T1000 (cell line): ENCODE measurements at regions not wholly inside any gene's neighbourhood (a gene's known extent, or its start where the extent isn't known, plus 50 kb on each side); places are given as distances from the start of the nearest gene placed in this dataset.

Source experiments
- DNase-seq: peaks from one replicate; lab custom pipeline; 2025; ENCODE audit warnings: mixed read lengths; lab: John Stamatoyannopoulos, UW

DNA sequence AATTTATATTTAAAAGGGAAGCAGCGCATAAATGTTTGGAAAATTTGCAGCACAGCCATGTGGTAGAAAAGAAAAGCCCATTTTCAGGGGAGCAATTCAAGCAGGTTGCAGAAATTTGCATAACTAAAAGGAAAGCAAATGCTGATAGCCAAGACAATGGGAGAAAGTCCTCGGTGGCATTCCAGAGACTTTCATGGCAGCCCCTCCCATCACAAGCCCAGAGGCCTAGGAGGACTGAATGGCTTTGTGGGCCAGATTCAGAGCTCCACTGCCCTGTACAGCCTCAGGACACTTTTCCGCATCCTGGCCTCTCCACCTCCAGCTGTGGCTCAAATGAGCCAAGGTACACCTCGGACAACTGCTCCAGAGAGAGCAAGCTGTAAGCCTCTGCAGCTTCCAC lies 462.9 kb downstream of the CDK5RAP2 start:
- no peak for DNase-seq

DNA sequence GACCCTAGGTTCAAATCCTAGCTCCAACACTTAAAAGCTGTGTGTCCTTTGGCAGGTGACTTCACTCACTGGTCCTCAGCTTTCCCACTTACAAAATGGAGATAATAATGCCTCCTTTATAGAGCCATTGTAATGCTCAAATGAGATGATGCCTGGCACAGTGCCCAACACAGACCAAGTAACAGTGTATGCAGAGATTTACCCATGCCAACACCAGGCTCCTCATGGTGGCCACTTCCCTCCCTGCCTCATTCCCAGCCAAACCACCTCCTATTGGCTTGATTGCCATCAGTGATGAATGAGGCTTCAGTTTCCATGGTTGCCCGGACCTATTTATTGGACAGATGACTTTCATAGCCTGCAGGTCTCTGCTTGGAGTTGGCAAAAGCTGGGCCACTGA lies 469.4 kb downstream of the CDK5RAP2 start:
- DNase-seq, result no peak

DNA sequence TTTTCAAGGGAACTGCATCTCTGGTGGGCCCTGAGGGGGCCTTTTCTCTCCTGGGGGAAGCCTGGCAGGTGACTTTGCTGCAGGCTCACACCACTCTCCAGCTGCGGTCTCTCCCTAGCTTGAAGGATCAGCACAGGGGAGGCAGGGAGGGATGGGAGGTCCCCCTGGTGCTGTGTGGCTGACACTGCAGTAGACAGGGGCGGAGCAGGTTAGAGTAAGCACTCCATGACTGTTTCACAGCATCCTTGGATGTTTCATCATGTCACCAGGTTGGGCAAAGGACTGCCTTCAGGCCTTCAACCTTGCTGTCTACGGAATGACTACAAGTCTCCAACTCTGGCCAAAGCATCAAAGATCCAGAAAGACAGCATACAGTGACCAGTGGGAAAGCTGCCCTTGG lies 470.7 kb downstream of the CDK5RAP2 start:
- no peak for DNase-seq

DNA sequence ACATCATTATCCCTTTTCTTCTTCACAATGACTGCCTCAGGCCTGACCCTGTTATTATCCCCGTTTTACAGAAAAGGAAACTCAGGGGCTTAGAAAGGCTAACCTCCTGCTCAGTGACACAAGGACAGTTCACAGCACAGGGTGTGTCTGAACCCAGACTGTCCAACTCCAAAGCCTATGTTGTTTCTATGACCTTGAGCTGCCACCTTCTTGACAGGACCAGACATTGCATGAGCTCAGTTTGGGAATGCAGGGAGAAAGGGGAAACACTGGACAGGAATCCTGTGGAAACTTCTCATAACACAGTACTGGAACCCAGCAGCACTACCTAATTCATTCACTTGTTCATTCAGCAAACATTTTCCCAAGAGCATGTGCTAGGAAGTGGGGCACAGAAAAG lies 472.8 kb downstream of the CDK5RAP2 start:
- DNase-seq, result no peak

DNA sequence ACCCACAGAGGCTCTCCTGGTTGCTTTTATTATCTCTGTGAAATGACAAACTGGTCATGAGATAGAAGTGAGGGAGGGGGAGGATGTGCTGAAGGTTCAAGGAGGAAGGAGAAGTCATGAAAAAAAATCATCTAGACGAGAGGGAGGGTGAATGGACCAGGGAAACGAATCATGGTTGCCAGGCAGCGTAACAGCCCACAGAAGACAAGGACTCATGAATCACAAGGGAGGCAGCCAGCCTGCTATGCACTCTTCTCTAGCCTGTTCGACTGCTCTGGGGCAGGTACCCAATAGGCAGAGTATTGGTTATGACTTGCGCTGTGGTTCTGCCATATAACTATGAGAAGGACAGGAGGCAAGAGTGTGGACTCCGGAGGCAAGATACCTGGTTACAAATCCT lies 475.2 kb downstream of the CDK5RAP2 start:
- DNase-seq, result no peak

DNA sequence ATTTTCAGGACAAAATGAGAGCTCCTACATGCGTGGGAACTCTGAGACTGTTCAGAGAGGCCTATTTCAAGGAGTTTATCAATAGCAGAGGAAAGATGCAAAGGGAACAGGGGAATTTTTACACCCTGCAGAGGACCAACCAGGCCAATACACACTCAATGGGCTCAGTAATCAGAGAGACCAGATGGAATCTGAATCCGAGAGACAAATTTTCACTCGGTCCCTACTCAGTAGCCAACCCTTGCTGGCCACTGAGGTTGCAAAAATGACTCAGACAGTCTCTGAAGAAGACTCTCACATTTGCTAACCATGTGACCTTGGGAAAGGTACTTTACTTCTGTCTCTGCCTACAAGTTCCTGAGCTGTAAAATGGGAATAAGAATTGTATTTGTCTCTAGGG lies 479.4 kb downstream of the CDK5RAP2 start:
- no peak for DNase-seq

DNA sequence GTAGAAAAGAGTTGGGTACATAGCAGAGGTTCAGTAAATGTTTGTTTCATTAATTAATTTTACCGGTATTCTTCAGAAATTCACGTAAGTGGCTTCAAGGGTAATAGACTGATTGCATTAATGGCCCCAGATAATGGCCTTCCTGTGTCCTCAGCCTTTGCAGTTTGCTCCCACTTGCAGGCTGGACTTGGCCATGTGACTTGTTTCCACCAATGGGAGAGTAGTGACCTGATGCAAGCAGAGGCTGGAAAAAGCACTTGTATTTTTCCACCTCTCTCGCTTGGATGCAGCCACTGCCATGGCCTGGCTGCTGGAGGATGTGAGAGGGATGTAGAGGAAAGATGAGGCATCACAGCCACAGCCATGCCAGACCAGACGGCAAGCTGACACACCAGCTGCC lies 480.9 kb downstream of the CDK5RAP2 start:
- no peak for DNase-seq

DNA sequence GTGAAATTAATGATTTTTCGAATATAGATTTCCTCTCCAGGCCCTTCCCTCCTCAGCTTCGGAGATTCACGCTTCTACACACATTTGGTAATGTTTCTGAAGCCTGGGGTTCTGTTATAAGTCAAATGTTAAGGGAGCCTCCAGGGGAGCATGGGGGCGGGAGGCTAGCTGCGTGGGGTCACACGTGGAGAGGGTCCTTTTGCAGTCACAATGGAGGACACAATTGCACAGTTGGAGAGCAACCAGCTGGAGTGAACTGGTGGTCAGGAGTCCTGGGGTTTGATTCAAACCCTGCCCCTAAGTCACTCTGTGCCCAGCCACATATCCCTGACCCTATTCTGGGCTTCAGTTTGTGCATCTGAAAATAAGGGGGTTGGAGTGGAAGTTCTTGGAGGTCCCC lies 481.4 kb downstream of the CDK5RAP2 start:
- no peak for DNase-seq

DNA sequence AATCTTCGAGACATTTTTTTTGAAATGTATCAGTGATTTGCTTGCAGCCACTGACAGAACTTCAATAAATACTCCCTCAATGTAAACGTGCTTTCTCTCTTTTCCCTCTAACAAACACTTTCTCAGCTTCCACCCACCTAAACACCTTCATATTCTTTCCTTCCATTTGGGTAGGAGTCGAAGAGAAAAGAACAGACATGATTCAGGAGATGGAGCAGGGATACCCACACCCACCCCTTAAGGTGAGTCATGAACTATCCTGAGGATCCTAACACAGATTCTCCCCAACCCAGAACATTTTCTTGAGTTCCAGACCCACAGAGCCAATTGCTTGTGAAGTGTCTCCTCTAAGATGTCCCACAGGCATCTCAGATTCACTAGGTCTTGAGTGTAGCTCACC lies 488.8 kb downstream of the CDK5RAP2 start:
- DNase-seq, result no peak

DNA sequence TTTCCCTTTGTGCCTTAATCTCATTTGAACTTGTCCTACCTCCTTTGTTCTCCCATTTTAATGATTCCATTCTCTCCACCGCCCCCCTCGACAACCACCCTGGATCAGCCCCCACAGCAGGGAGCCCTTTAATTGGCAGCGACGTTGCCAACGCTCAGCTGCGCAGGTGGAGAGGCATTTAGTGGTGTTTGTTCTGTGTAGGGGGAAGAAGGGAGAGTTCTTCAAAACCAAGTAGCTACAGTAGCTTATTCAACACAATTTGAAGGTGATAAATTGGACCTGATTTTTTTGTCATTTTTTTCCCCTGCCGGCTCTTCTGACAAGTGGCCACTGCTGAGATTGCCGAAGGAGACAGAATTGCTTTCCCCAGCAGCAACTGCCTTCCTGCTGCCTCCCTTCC lies 499.1 kb downstream of the CDK5RAP2 start:
- no peak for DNase-seq

DNA sequence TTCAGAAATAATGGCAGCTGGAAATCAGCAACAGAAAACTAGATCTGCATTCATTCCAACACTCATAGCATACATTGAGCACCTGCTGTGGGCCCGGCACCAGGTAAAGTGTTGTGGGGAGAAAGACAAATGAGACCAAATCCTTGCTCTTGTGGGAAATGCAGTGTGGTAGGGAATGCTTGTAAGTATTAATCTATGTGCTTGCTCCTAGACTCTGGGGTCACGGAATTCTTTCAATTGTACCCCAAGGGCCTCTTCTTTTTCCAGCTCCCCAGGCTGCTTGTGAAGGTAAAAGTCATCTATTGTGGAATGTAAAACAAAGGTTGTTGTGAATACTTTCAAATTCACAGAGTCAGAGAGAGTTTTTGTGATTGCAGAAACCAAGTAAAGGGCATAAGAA lies 501.9 kb downstream of the CDK5RAP2 start:
- no peak for DNase-seq

DNA sequence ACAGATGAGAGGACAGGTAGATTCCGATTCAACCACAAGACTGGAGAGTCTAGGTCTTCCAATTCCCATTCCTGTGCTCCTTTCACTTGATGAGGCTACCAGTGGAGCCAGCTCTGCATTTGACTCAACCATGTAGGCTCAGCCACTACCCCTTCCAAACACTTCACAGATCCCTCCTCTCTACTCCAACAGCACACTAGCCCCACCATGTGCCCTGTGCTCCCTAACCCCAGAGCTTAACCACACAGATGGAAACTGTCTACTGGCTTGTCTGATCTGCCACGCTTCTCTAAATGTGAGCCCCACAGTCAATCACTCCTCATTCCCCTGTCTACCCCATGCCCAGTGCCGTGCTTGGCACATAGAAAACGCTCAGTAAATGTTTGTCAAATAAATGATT lies 508.2 kb downstream of the CDK5RAP2 start:
- DNase-seq, result no peak

DNA sequence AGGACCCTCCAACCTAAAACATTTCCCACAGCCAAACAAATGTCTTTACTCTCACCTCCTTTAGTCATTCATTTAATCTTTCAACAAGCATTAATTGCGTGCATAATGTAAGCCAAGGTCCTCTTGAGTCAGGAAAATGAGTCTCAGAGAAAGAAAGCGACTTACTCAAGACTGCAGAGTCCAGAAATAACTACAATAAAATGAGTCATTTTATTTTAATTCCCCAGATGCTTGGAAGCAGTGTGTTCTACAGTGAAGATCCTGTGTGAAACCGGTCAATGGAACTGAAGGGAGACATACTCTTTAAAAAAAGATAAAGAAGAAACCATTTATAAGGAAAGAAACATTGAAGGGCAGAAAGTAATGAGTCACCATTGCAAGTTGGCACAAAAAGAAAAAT lies 513.7 kb downstream of the CDK5RAP2 start:
- no peak for DNase-seq

DNA sequence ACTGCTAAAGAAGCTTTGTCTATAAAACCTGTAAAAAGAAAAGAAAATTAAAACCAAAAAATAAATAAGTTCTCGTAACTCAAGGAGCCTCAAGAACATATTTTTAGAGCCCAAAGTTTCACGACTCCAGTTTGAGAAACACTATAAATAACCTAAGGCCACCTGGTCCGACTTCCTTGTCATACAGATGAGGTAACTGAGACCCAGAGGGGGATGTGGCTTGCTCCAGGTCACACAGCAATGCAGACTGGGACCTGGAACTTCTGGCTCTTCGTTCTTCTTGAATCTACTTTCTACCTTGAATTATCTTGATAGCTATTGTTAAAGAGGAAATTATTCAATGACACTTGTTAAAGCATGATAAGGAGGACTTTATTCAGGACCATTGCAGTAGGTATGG lies 514.8 kb downstream of the CDK5RAP2 start:
- DNase-seq, result no peak

DNA sequence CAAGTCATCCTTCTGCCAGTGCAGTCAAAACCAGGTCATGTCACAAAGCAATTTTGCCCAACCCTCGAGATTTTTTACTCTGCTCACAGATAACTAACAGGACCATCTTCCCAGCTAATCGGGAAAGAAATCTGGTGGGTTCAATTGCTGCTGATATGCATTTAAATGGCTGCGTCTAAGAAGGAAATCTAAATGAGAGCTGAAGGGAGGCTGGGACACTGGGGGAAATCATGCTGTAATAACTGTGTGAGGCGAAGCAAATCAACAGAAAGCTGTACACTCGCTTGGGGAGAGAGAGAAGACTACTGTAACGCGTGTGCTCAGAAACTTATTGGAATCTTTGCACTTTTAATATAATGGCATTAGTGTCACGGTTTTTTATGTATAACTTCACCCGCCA lies 535.0 kb downstream of the CDK5RAP2 start:
- DNase-seq, result no peak

DNA sequence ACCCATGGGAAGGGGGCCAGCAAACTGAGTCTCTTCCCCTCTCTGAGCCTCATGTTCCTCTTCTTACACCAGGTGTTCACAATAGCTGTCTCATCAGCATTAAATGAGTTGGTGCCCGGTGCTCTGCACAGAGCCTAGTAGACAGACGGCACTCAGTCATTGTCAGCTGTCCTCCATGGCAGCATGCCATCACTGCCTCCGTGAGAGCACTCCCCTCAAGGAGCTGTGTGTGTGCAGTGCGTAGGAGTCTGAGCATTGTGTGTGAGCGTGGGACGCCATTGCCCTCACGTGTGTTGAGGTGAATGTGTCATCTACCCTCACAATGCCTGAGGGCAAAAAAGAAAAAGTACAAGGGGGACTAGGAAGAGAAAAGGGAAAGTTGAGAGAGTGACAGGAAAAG lies 536.5 kb downstream of the CDK5RAP2 start:
- no peak for DNase-seq

DNA sequence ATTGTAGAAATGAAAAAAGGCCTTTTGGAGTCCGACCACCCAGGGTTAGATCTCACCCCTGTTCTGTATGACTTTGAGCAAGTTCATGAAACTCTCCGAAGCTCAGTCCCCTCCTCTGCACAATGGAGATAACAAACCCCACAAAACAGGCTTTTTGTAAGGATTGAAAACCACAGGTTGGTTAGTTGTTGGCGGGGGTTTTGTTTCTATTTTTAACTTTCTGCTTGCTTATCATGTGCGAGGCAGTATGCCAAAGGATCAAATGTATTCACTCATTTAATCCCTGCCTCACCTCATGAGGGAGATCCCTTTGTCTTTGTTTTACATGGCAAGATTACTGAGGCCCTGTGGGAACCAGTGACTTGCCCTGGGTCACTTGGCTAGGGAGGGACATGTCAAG lies 539.1 kb downstream of the CDK5RAP2 start:
- DNase-seq, result no peak

DNA sequence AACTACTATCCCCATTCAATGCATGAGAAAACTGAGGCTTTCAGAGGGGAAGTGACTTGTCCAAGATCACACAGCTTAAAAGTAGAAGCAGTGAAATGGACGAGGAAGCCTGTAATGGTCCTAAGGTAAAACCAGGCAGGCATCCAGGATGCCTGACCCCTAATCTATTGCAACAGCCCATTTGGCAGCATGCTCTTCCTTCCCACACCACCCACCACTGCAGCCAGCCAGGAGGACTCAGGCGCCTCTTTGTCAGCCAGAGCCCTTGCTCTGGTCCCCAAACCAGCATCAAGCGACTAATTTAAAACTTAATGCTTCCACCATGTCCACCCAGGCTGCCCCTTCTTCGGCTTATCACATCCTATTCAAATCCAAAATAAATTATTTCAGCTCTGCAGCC lies 541.6 kb downstream of the CDK5RAP2 start:
- DNase-seq, result no peak

DNA sequence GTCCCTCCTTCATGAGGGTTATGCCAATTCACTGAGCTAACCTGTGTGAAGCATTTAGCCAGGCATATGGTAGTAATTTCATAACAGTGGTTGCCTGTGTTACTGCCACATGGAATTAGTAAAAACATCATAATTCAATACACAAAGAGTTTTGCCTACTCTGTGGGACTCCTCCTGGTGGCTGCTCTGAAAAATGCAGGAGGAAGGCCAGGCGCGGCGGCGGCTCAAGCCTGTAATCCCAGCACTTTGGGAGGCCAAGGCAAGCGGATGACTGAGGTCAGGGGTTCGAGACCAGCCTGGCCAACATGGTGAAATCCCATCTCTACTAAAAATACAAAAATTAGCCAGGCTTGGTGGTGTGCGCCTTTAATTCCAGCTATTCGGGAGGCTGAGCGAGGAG lies 547.3 kb downstream of the CDK5RAP2 start:
- DNase-seq, result no peak

DNA sequence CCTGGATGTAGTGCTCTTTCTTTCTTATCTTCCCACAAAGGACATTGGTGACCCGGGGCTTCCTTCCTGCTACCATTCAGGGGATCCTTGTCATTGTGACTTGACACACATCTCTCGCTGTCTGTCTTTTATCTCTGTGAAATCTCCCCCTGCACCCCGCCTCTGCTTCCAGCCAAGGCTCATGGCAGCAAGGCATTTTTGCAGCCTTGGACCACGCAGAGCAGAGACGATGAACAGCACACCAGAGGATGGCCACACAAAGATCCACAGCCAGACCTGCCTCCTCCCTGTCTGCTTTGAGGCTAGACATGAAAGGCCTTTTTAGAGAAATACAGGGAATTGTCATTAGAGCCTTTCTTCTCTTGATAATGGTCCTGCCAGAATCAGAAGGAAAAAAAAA lies 549.1 kb downstream of the CDK5RAP2 start:
- no peak for DNase-seq

DNA sequence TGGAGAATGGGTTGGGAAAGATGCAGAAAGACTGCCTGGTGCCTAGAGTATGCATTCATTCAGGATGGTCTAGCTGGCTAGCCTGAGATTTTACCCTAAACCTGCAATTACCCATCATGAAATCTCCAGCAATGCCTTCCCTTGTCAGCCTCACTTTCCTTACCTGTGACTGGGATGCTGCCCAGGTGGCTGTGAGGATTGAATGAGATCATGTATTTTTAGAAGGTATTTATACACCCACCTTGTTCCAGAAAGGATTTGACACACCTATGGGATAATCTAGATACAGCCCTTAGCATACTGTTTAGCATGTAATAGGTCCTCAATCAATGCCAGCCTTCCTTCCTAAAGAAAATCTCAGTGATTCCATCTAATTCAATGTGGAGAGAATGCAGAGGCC lies 561.4 kb downstream of the CDK5RAP2 start:
- no peak for DNase-seq

DNA sequence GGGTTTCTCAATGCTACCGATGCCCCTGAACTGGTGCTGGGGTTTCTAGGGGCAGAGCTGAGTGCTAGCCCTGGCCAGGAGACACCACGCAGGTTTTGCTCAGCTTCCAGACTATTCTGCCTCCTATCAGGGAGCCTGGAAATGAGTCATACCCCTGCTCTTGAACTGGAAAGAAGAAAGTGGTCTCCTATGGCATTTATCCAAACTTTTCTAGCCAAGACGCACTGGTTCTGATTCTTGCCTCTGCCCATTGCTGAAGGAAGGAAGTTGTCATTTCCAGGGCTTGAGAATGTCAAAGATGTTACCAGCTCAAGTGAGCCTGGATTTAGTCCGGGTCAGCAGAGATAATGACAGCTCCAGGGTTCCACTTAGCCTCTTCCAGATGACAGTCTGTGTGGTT lies 561.9 kb downstream of the CDK5RAP2 start:
- DNase-seq, result no peak

DNA sequence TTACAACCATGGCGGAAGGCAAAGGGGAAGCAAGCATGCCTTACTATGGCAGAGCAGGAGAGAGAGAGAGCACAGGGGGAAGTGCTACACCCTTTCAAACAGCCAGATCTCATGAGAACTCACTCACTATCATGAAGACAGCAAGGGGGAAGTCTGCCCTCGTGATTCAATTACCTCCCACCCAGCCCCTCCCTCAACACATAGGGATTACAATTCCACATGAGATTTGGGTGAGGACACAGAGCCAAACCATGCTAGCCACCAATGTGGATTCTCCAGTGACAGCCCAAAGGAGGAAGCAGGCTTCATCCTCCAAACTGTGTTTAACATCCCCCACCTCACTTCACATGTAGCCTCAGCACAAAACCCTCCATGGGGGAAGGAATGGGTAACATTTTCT lies 563.7 kb downstream of the CDK5RAP2 start:
- no peak for DNase-seq

DNA sequence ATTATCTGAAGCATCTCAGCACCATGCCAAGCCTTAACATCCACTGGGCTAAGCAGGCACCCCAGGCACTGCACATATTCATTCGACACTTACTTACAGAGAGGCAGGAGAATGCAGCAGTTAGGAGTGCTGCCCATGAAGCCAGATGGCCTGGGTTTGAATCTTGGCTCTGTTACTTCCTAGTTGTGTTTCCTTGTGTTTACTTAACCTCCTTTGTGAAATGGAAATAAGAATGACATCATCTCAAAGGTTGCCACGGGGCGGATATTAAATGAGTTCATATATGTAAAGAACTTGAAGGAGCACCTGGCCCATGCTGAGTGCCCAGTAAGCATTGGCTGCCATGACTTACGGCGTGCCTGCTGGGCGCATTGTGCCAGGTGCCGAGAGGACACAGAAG lies 565.2 kb downstream of the CDK5RAP2 start:
- no peak for DNase-seq

DNA sequence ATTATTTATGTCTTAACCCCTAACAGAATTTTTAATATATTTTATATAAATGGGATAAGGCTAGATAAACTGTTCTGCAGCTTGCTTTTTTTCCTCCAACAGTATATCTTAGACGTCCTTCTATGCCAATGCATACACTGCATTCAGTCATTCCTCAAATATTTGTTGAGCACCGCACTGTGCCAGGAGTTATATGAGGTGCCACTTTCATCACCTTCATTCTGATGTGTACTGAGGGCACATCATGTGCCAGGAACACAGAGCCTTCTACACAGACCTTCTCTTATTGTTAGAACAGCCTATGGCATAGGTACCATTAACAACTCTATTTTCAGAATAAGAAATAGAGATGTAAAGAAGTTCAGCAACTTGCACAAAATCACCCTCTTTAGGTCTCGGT lies 570.1 kb downstream of the CDK5RAP2 start:
- no peak for DNase-seq
